Lower leg skin (tissue), 4 donors: ENCODE measurements at regions not wholly inside any gene's neighbourhood (a gene's known extent, or its start where the extent isn't known, plus 50 kb on each side); places are given as distances from the start of the nearest gene placed in this dataset.

Experiments used
- DNase-seq, 2 donors: peaks; one replicate each; pipeline ENCODE4 v3.0.0-alpha.2; 2019; ENCODE audit warnings: low spot score in 2 of 2
- H3K4me3 ChIP-seq: fragments of 200-600 bp; sonication (generic); 2 replicates; pipeline ENCODE4 v1.5.1; 2017; ENCODE audit warnings: mild to moderate bottlenecking, low read depth; ENCODE audit not compliant: poor library complexity, severe bottlenecking
- POLR2A ChIP-seq, 2 donors: fragments of 450-650 bp; IDR thresholded peaks; one replicate each; pipeline ENCODE4 v1.6.1; 2016 to 2017; ENCODE audit warnings: antibody characterized with exemption in 2 of 2, mild to moderate bottlenecking in 1 of 2, moderate library complexity in 1 of 2
- WGBS, 2 donors: methylation state at CpG; one replicate each; pipeline ENCODE4 v1.1.5; 2018; 5-methylcytosine and 5-hydroxymethylcytosine counted together
- intact Hi-C: fragments of 100-400 bp; cut with DNase I; formaldehyde crosslinking; loops from one replicate; pipeline ENCODE4 v1.15.0; 2023; ENCODE audit warnings: low total_unique reads
- TF ChIP-seq, protein P1 (sequence below), 3 donors: fragments of 450-650 bp; IDR thresholded peaks; one replicate each; pipeline ENCODE4 v1.5.1; 2016; ENCODE audit warnings: antibody characterized with exemption in 3 of 3, mild to moderate bottlenecking in 3 of 3, moderate library complexity in 2 of 3

DNA sequence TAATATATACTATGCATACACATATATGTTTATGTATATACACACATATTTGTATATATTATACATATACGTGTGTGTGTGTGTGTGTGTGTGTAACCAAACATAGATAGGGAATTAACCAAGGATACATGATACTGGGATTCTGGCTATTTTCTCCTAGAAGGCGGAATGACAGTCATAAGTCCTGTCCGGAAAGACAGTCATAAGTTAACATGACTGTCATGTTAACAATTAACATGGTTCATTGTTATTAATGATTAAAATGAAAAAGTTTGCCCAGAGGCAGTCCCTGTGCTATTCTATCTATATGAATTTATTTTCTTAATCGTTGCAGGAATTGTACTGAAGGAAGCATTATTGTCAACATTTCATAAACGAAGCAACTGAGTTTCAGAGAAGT lies 450.7 kb upstream of the NXPH2 start:
- intact Hi-C loops, result no loop called here
- no peak for TF ChIP-seq POLR2A (IDR thresholded peaks at IDR 0.05)
- TF ChIP-seq, protein P1, sequence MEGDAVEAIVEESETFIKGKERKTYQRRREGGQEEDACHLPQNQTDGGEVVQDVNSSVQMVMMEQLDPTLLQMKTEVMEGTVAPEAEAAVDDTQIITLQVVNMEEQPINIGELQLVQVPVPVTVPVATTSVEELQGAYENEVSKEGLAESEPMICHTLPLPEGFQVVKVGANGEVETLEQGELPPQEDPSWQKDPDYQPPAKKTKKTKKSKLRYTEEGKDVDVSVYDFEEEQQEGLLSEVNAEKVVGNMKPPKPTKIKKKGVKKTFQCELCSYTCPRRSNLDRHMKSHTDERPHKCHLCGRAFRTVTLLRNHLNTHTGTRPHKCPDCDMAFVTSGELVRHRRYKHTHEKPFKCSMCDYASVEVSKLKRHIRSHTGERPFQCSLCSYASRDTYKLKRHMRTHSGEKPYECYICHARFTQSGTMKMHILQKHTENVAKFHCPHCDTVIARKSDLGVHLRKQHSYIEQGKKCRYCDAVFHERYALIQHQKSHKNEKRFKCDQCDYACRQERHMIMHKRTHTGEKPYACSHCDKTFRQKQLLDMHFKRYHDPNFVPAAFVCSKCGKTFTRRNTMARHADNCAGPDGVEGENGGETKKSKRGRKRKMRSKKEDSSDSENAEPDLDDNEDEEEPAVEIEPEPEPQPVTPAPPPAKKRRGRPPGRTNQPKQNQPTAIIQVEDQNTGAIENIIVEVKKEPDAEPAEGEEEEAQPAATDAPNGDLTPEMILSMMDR (IDR thresholded peaks at IDR 0.05), result no peak
- 66 to 70% methylated on average over 5 of the region's 5 CpGs for WGBS, 2 donors
- no peak for DNase-seq
- no peak overlapping the region for H3K4me3 ChIP-seq

DNA sequence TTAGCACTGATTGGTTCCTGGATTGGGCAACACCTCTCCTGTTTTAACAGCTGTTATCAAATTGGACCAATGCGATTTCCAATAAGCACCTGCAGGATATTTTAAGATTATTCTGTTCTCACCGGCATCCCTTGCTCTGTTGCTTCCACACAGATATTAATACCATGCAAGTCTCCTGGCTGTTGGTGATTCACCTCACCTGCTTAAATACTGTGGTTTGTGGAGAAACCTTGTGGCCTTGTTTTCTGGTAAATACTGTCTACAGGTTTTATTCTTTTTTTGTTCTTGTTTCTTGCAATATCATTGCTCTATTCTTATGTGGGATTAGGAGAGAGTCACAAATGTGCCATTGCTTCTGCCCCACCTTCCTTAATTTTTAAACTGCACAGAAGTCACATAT lies 448.1 kb upstream of the NXPH2 start:
- 86 to 91% methylated on average over 2 of the region's 2 CpGs for WGBS, 2 donors
- no peak overlapping the region for H3K4me3 ChIP-seq
- intact Hi-C loops, result no loop called here

DNA sequence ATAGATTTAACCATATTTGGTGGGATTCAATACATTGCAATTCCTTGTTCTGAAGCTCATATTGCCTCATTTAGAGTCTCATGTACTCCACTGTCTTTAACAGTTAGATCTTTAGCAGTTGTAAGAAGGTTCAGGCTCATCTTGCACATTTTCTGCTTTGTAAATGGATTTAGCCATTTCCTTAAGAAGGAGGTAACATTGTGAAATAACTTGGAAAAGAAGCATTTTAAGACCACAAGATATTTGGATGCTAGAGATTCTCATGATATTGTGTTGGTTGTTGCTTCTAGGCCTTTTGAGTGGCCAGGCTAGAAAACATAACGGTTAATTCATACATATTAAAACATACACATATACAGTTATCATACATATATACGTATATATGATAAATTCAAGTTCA lies 445.8 kb upstream of the NXPH2 start:
- H3K4me3 ChIP-seq, result no peak overlapping the region
- intact Hi-C loops, result no loop called here
- no peak for TF ChIP-seq POLR2A (IDR thresholded peaks at IDR 0.05)
- TF ChIP-seq, protein P1 (IDR thresholded peaks at IDR 0.05), result no peak
- 90% methylated on average over 2 of the region's 2 CpGs for WGBS, 2 donors
- no peak for DNase-seq

More for the DNA sequence above, 448.1 kb upstream of the NXPH2 start:
- DNase-seq, result no peak
- no peak for TF ChIP-seq POLR2A (IDR thresholded peaks at IDR 0.05)
- TF ChIP-seq, protein P1 (IDR thresholded peaks at IDR 0.05), result no peak

DNA sequence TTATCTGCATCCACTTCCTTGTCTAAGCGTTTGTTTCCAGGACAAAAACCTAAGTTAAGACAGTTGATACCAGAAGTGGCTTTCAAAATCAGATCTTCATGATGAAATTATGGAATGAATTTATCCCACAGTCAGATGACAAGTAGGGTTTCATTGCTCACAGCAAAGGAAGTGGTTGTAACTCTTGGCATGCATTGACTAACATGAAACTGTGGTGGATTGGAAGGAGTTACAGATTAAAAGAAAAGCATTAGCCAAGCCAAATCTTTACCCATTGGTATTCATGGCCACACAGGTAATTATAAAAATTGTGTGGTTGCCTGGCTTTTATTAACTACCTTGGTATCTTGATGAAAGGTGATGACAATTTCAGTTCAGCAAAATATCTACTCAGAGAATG lies 438.0 kb upstream of the NXPH2 start:
- DNase-seq, result no peak
- 94% methylated on average over 1 of the region's 1 CpG for WGBS, 2 donors
- intact Hi-C loops, result no loop called here
- no peak overlapping the region for H3K4me3 ChIP-seq
- TF ChIP-seq POLR2A (IDR thresholded peaks at IDR 0.05), result no peak
- TF ChIP-seq, protein P1 (IDR thresholded peaks at IDR 0.05), result no peak

DNA sequence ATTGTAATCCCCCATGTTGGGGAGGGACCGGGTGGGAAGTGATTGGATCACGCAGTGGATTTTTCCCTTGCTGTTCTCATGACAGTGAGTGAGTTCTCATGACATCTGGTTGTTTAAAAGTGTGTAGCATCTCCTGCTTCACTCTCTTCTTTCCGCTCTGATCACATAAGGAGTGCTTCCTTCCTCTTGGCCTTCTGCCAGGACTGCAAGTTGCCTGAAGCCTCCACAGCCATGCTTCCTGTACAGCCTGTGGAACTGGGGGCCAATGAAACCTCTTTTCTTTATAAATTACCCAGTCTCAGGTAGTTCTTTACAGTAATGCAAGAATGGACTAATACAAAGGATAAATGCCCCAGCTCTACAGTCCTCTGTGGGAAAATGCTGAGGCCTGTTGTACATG lies 437.5 kb upstream of the NXPH2 start:
- no peak overlapping the region for H3K4me3 ChIP-seq
- no peak for DNase-seq
- WGBS, 2 donors, result 65 to 74% methylated on average over 3 of the region's 3 CpGs
- intact Hi-C loops, result no loop called here
- TF ChIP-seq, protein P1 (IDR thresholded peaks at IDR 0.05), result no peak
- no peak for TF ChIP-seq POLR2A (IDR thresholded peaks at IDR 0.05)

DNA sequence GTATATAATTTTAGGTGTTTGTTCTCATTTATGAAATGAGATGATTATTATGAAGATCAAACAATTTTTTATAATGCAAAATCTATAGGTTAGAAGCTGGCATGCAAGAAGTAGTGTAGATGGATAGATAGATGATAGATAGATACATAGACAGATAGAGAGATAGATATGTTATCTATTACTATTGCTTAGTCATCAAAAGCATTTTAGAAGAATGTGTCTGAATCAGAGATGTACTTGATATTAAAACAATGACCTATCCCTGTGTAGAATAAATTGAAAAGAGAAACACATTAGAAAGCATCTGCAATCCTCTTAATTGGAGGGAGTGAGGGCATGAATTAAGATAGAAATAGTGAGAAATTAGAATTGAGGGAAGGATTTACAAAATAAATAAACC lies 436.2 kb upstream of the NXPH2 start:
- TF ChIP-seq POLR2A (IDR thresholded peaks at IDR 0.05), result no peak
- TF ChIP-seq, protein P1 (IDR thresholded peaks at IDR 0.05), result no peak
- intact Hi-C loops, result no loop called here
- no peak for DNase-seq
- no peak overlapping the region for H3K4me3 ChIP-seq
